KOPT-K1 (cell line): ENCODE measurements at regions not wholly inside any gene's neighbourhood (a gene's known extent, or its start where the extent isn't known, plus 50 kb on each side); places are given as distances from the start of the nearest gene placed in this dataset.

Experiments
- H3K27ac ChIP-seq: fragments of 200-600 bp; sonication (generic); 2 replicates; pipeline ENCODE4 v1.5.1; 2016; ENCODE audit warnings: antibody characterized with exemption, mild to moderate bottlenecking, low read depth, low read length; ENCODE audit not compliant: poor library complexity, severe bottlenecking
- H3K36me3 ChIP-seq: fragments of 200-600 bp; sonication (generic); 2 replicates; pipeline ENCODE4 v1.5.1; 2017; ENCODE audit warnings: antibody characterized with exemption, mild to moderate bottlenecking, low read length, moderate library complexity; ENCODE audit not compliant: insufficient read depth
- H3K9me3 ChIP-seq: fragments of 200-600 bp; sonication (generic); 2 replicates; pipeline ENCODE4 v1.5.1; 2017; ENCODE audit warnings: antibody characterized with exemption, low read length, mild to moderate bottlenecking; ENCODE audit not compliant: insufficient read depth, poor library complexity, severe bottlenecking

- Histone ChIP-seq H3K9me3 (no peaks in the 10 kb centered on the region), H3K27ac (no peak overlapping the region), H3K36me3 (no peaks in the 10 kb centered on the region)
Observed at GRCh38 chr19:30207357-30207756, 164.8 kb upstream of the ZNF536 start.

- no peak overlapping the region for H3K27ac ChIP-seq
- H3K9me3 ChIP-seq: no peaks in the 10 kb centered on the region
- H3K36me3 ChIP-seq: no peaks in the 10 kb centered on the region
Observed at GRCh38 chr19:30208436-30209060, 163.6 kb upstream of the ZNF536 start.

- Histone ChIP-seq H3K9me3 (no peaks in the 10 kb centered on the region), H3K36me3 (no peaks in the 10 kb centered on the region), H3K27ac (no peak overlapping the region)
Observed at GRCh38 chr19:30209617-30210600, 162.3 kb upstream of the ZNF536 start.

GRCh38 chr19:30212574-30212973, 159.6 kb upstream of the ZNF536 start:
- Histone ChIP-seq H3K27ac (no peak overlapping the region), H3K9me3 (no peaks in the 10 kb centered on the region), H3K36me3 (no peaks in the 10 kb centered on the region)

GRCh38 chr19:30214651-30215051, 157.5 kb upstream of the ZNF536 start:
- H3K27ac ChIP-seq: no peak overlapping the region
- H3K9me3 ChIP-seq: no peaks in the 10 kb centered on the region
- H3K36me3 ChIP-seq: no peaks in the 10 kb centered on the region

- Histone ChIP-seq H3K27ac (no peak overlapping the region), H3K9me3 (no peaks in the 10 kb centered on the region), H3K36me3 (no peaks in the 10 kb centered on the region)
Observed at GRCh38 chr19:30215248-30215647, 156.9 kb upstream of the ZNF536 start.

- H3K27ac ChIP-seq: no peak overlapping the region
- no peaks in the 10 kb centered on the region for H3K36me3 ChIP-seq
- H3K9me3 ChIP-seq: no peaks in the 10 kb centered on the region
Observed at GRCh38 chr19:30216453-30216852, 155.7 kb upstream of the ZNF536 start.

GRCh38 chr19:30217461-30217860, 154.7 kb upstream of the ZNF536 start:
- no peaks in the 10 kb centered on the region for H3K36me3 ChIP-seq
- no peaks in the 10 kb centered on the region for H3K9me3 ChIP-seq
- no peak overlapping the region for H3K27ac ChIP-seq

- Histone ChIP-seq H3K36me3 (no peaks in the 10 kb centered on the region), H3K27ac (no peak overlapping the region), H3K9me3 (no peaks in the 10 kb centered on the region)
Observed at GRCh38 chr19:30219702-30220101, 152.5 kb upstream of the ZNF536 start.

GRCh38 chr19:30221176-30221575, 151.0 kb upstream of the ZNF536 start:
- H3K27ac ChIP-seq: no peak overlapping the region
- no peaks in the 10 kb centered on the region for H3K9me3 ChIP-seq
- no peaks in the 10 kb centered on the region for H3K36me3 ChIP-seq

GRCh38 chr19:30222428-30222873, 149.7 kb upstream of the ZNF536 start:
- Histone ChIP-seq H3K9me3 (no peaks in the 10 kb centered on the region), H3K27ac (no peak overlapping the region), H3K36me3 (no peaks in the 10 kb centered on the region)

GRCh38 chr19:30222992-30223865, 149.0 kb upstream of the ZNF536 start:
- Histone ChIP-seq H3K36me3 (no peaks in the 10 kb centered on the region), H3K9me3 (no peaks in the 10 kb centered on the region), H3K27ac (no peak overlapping the region)

GRCh38 chr19:30223866-30224688, 148.1 kb upstream of the ZNF536 start:
- H3K36me3 ChIP-seq: no peaks in the 10 kb centered on the region
- H3K9me3 ChIP-seq: no peaks in the 10 kb centered on the region
- H3K27ac ChIP-seq: no peak overlapping the region
